ENCODE measurements at regions not wholly inside any gene's neighbourhood (a gene's known extent, or its start where the extent isn't known, plus 50 kb on each side); places are given as distances from the start of the nearest gene placed in this dataset.

GRCh38 chr10:128218161-128218560 is 91.9 kb upstream of the MKI67 start:
- TF ChIP-seq CTCF (IDR thresholded peaks at IDR 0.05; ENCODE audit: low read depth, low read length) = no peak
- no peak for TF ChIP-seq EZH2phosphoT487 (IDR thresholded peaks at IDR 0.05; ENCODE audit: low read depth)

All from OCI-LY3 (cell line).